HG03558 (cell line): ENCODE measurements at regions not wholly inside any gene's neighbourhood (a gene's known extent, or its start where the extent isn't known, plus 50 kb on each side); places are given as distances from the start of the nearest gene placed in this dataset.
"Not testable (repeated sequence)": the region's sequence is repeated elsewhere in the genome, so short reads cannot be mapped to it uniquely, and the experiment has no call there.

Experiments used
- ATAC-seq: cut with Tn5 transposase; IDR thresholded peaks from one replicate; pipeline ENCODE4 v1.9.1; 2021; ENCODE audit warnings: moderate number of reproducible peaks; ENCODE audit not compliant: unreplicated experiment; ENCODE audit errors: extremely low read depth

- no peak for ATAC-seq
These were observed 109.2 kb upstream of the TMEM170B start for GRCh38 chr6:11428371-11428770.

GRCh38 chr6:11427723-11428245 lies 109.8 kb upstream of the TMEM170B start:
- ATAC-seq, result no peak

GRCh38 chr6:11427091-11427722 lies 110.3 kb upstream of the TMEM170B start:
- no peak for ATAC-seq

GRCh38 chr6:11426571-11426970 lies 111.0 kb upstream of the TMEM170B start:
- no peak for ATAC-seq

- ATAC-seq, result no peak
These were observed 111.7 kb upstream of the TMEM170B start for GRCh38 chr6:11425876-11426275.

GRCh38 chr6:11425431-11425871 lies 112.1 kb upstream of the TMEM170B start:
- no peak for ATAC-seq

GRCh38 chr6:11424395-11425034 lies 113.0 kb upstream of the TMEM170B start:
- ATAC-seq, result no peak

- no peak for ATAC-seq
These were observed 113.9 kb upstream of the TMEM170B start for GRCh38 chr6:11423667-11424066.

- ATAC-seq, result no peak
These were observed 114.5 kb upstream of the TMEM170B start for GRCh38 chr6:11423072-11423471.

- ATAC-seq, result no peak
These were observed 117.6 kb upstream of the TMEM170B start for GRCh38 chr6:11419763-11420453.

- ATAC-seq, result no peak
These were observed 119.2 kb upstream of the TMEM170B start for GRCh38 chr6:11418290-11418905.

GRCh38 chr6:11416936-11417576 lies 120.5 kb upstream of the TMEM170B start:
- ATAC-seq, result no peak

- ATAC-seq, result not testable (repeated sequence)
These were observed 121.2 kb upstream of the TMEM170B start for GRCh38 chr6:11416099-11416935.

- ATAC-seq, result no peak
These were observed 122.0 kb upstream of the TMEM170B start for GRCh38 chr6:11415557-11415956.

GRCh38 chr6:11414176-11414963 lies 123.2 kb upstream of the TMEM170B start:
- ATAC-seq, result no peak

GRCh38 chr6:11413728-11414127 lies 123.8 kb upstream of the TMEM170B start:
- no peak for ATAC-seq

- no peak for ATAC-seq
These were observed 124.3 kb upstream of the TMEM170B start for GRCh38 chr6:11413117-11413687.

- no peak for ATAC-seq
These were observed 124.9 kb upstream of the TMEM170B start for GRCh38 chr6:11412616-11413015.
